BJ (cell line): ENCODE measurements at regions not wholly inside any gene's neighbourhood (a gene's known extent, or its start where the extent isn't known, plus 50 kb on each side); places are given as distances from the start of the nearest gene placed in this dataset.

ENCODE experiments used
- CTCF ChIA-PET: fragments of 350-600 bp; formaldehyde crosslinking; extraction: SDS; loops from one replicate; lab custom pipeline; 2021; ENCODE audit warnings: antibody characterized with exemption, inconsistent platforms; lab: Yijun Ruan, JAX
- POLR2A ChIA-PET: fragments of 300-600 bp; sonication (Branson Sonifier 250); formaldehyde crosslinking; extraction: SDS; loops from one replicate; lab custom pipeline; 2021; ENCODE audit warnings: antibody characterized with exemption; lab: Charles Lee
- DNase-seq: peaks from one replicate; pipeline ENCODE4 v3.0.0-alpha.2; 2011; ENCODE audit warnings: low read depth
- H3K27me3 ChIP-seq: 2 replicates; pipeline ENCODE4 v1.6.0; 2011; ENCODE audit warnings: low read length; ENCODE audit not compliant: control insufficient read depth, insufficient read depth
- H3K36me3 ChIP-seq: 2 replicates; pipeline ENCODE4 v1.5.1; 2011; ENCODE audit warnings: low read length; ENCODE audit not compliant: control insufficient read depth, insufficient read depth
- H3K4me3 ChIP-seq: 2 replicates; pipeline ENCODE4 v1.5.1; 2011; ENCODE audit warnings: low read depth, mild to moderate bottlenecking, control low read depth, low read length
- CTCF ChIP-seq: IDR thresholded peaks from 2 replicates; pipeline ENCODE4 v1.5.1; 2011; ENCODE audit warnings: low read depth, mild to moderate bottlenecking, control low read depth, inconsistent platforms, low read length, moderate library complexity; ENCODE audit not compliant: insufficient read depth

- ChIA-PET POLR2A (no interaction called here), CTCF (no interaction called here)
- DNase-seq, result no peak
- Histone ChIP-seq H3K27me3 (peaks cover 6% of the 10 kb centered on the region), H3K36me3 (no peaks in the 10 kb centered on the region), H3K4me3 (no peak overlapping the region)
- TF ChIP-seq CTCF, result no peak
Measured at GRCh38 chr15:69517052-69517451, 64.4 kb downstream of the RPLP1 start.

DNA sequence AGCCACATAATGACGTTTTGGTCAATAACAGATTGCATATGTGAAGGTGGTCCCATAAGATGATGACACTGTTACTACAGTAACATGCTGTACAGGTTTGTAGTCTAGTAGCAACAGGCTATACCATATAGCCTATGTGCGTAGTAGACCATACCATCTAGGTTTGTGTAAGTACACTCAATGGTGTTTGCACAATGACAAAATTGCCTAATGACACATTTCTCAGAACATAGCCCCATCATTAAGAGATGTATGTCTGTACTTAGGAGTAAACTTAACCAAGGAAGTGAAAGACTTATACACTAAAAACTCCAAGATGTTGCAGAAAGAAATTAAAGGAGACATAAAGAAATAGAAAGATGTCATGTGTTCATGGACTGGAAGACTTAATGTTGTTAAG, 66.2 kb downstream of the RPLP1 start:
- DNase-seq, result no peak
- Histone ChIP-seq H3K4me3 (no peak overlapping the region), H3K27me3 (peaks cover 6% of the 10 kb centered on the region), H3K36me3 (no peaks in the 10 kb centered on the region)
- CTCF ChIA-PET, result interaction anchor here (1.1 to 1.2 kb wide), 2 partner anchors 15 to 42 kb away, joined by 3 to 4 read pairs; no protein-coding TSS in a partner anchor
- POLR2A ChIA-PET, result no interaction called here
- TF ChIP-seq CTCF, result no peak

GRCh38 chr15:69520067-69520466, 67.4 kb downstream of the RPLP1 start:
- Histone ChIP-seq H3K36me3 (no peaks in the 10 kb centered on the region), H3K27me3 (peaks cover 7% of the 10 kb centered on the region), H3K4me3 (no peak overlapping the region)
- no peak for TF ChIP-seq CTCF
- ChIA-PET CTCF (no interaction called here), POLR2A (no interaction called here)
- DNase-seq, result no peak

DNA sequence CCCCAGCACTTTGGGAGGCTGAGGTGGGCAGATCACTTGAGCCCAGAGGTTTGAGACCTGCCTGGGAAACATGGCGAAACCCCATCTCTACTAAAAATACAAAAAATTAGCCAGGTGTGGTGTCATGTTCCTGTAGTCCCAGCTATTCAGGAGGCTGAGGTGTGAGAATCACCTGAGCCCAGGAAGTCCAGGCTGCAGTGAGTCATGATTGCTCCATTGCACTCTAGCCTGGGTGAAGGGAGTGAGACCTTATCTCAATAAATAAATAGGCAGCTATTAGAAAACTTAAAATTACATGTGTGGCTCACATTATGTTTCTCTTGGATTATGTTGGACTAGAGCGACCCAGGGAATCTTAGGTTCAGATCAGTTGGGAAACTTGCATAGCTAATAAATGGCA, 69.7 kb downstream of the RPLP1 start:
- H3K36me3 ChIP-seq, result no peaks in the 10 kb centered on the region
- DNase-seq, result no peak
- H3K4me3 ChIP-seq, result no peak overlapping the region
- TF ChIP-seq CTCF, result no peak
- H3K27me3 ChIP-seq, result peaks cover 5% of the 10 kb centered on the region
- POLR2A ChIA-PET, result no interaction called here
- CTCF ChIA-PET, result interaction anchor here (0.7 to 1.6 kb wide), 9 partner anchors 8 to 577 kb away, joined by 3 to 7 read pairs (median 4); no protein-coding TSS in a partner anchor

DNA sequence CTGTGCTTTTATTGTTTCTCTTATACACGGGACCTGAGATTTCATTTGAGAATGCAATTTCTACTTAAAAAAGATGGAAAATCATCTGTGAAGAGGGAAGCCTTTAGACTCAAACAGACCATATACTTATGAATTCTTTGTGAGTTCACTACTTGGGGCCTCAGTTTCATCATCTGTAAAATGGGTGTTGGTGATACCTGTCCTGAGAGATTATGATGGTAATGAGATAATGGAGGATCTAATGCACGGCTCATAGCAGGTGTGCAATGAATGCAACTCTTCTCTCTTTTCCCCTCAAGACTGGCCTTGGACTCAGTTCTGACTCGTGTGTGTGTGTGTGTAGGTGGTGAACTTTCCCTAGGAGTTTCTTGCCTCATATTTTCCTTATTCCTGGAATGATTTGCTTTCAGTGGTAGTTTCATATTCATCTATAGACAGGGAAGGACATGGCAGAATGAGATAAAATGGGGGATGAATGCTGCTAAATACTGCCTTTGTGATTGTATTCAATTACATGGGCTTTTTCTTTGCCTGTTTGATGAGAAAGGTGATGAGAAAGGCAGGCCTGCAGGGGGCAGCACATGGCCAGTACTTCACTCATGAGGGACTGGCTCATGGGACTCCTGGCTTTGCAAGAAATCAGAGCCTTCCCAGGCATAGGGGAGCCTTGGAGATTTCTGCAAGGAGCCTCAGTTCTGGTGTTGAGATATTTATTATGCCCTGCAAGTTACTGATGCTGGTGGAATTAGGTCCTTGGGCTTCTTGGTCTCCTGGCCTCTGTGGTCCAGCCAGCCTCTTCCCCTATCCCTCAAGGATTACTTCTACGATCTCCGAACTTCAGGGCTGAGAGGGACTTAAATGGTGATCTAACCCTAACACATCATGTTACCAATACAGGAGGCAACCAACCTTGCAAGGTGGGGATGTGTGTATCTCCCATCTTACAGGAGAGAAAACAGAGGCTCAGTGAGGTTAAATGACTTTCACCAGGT, 70.7 kb downstream of the RPLP1 start:
- CTCF ChIA-PET, result interaction anchor here (0.7 to 1.7 kb wide), 16 partner anchors 9 to 964 kb away, joined by 3 to 7 read pairs (median 4); no protein-coding TSS in a partner anchor
- Histone ChIP-seq H3K36me3 (no peaks in the 10 kb centered on the region), H3K4me3 (no peak overlapping the region), H3K27me3 (peaks cover 5% of the 10 kb centered on the region)
- peak; percentile 82 for TF ChIP-seq CTCF
- POLR2A ChIA-PET, result no interaction called here
- no peak for DNase-seq
